HFFc6 (cell line): ENCODE measurements at regions not wholly inside any gene's neighbourhood (a gene's known extent, or its start where the extent isn't known, plus 50 kb on each side); places are given as distances from the start of the nearest gene placed in this dataset.

Experiments used
- DNase-seq: peaks from one replicate; pipeline ENCODE4 v3.0.0-alpha.2; 2018
- H3K27ac Mint-ChIP-seq: 2 replicates; pipeline ENCODE4 v1.8.0; 2020; ENCODE audit warnings: mild to moderate bottlenecking, mixed read lengths
- H3K27me3 Mint-ChIP-seq: 2 replicates; pipeline ENCODE4 v1.8.0; 2021; ENCODE audit warnings: mild to moderate bottlenecking, moderate library complexity, mixed read lengths; ENCODE audit not compliant: insufficient read depth
- H3K36me3 Mint-ChIP-seq: 2 replicates; pipeline ENCODE4 v1.8.0; 2021; ENCODE audit warnings: low read depth, mixed read lengths
- H3K4me1 Mint-ChIP-seq: 2 replicates; pipeline ENCODE4 v1.8.0; 2020; ENCODE audit warnings: low read depth, mixed read lengths
- H3K4me3 Mint-ChIP-seq: 2 replicates; pipeline ENCODE4 v1.8.0; 2020; ENCODE audit warnings: mild to moderate bottlenecking, moderate library complexity, mixed read lengths
- H3K9me3 Mint-ChIP-seq: 2 replicates; pipeline ENCODE4 v1.8.0; 2020; ENCODE audit warnings: mild to moderate bottlenecking, mixed read lengths
- CTCF ChIP-seq: fragments of 200-600 bp; sonication (generic); IDR thresholded peaks from 2 replicates; pipeline ENCODE4 v1.5.0; 2021; ENCODE audit warnings: antibody characterized with exemption, mild to moderate bottlenecking

DNA sequence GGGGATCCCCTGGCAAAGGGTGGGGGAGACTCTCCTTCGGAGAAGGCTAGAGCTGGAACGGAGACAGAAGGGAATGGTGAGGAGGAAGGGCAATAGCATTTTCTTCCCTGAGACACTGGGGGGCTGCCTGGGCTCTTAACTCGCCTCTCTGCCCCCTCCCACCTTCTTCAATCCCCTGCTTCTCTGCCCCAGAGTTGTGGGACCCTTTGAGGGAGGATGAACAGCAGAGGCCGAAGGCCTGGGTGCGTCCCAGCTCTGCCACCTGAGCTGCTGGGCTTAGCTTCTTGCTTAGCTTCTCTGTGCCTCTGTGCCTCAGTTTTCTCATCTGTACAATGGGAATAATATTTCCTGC, 72.4 kb downstream of the RTL6 start:
- peaks cover 2% of the 10 kb centered on the region; the same call in 1 of the 2 replicates for H3K9me3 Mint-ChIP-seq
- no peak overlapping the region for H3K27ac Mint-ChIP-seq
- H3K27me3 Mint-ChIP-seq: peaks cover 21% of the 10 kb centered on the region
- H3K4me1 Mint-ChIP-seq: no peaks in the 10 kb centered on the region
- H3K36me3 Mint-ChIP-seq: no peaks in the 10 kb centered on the region
- TF ChIP-seq CTCF: no peak
- DNase-seq: no peak
- H3K4me3 Mint-ChIP-seq: no peak overlapping the region

- TF ChIP-seq CTCF: no peak
- no peak for DNase-seq
- Mint-ChIP-seq H3K9me3 (peaks cover 4% of the 10 kb centered on the region; the same call in 1 of the 2 replicates), H3K4me3 (no peak overlapping the region), H3K36me3 (peaks cover under 1% of the 10 kb centered on the region; the same call in 1 of the 2 replicates), H3K4me1 (no peaks in the 10 kb centered on the region), H3K27me3 (peaks cover 21% of the 10 kb centered on the region), H3K27ac (no peak overlapping the region)
Measured at GRCh38 chr22:44424867-44425693, 73.0 kb downstream of the RTL6 start.

GRCh38 chr22:44424359-44424682, 73.7 kb downstream of the RTL6 start:
- Mint-ChIP-seq H3K27me3 (peaks cover 20% of the 10 kb centered on the region), H3K4me3 (no peak overlapping the region), H3K27ac (no peak overlapping the region), H3K36me3 (peaks cover 6% of the 10 kb centered on the region; the same call in 1 of the 2 replicates), H3K9me3 (peaks cover 11% of the 10 kb centered on the region), H3K4me1 (no peaks in the 10 kb centered on the region)
- no peak for TF ChIP-seq CTCF
- DNase-seq: no peak

GRCh38 chr22:44423556-44424358, 74.3 kb downstream of the RTL6 start:
- H3K4me1 Mint-ChIP-seq: no peaks in the 10 kb centered on the region
- no peak for DNase-seq
- TF ChIP-seq CTCF: no peak
- peaks cover 12% of the 10 kb centered on the region for H3K9me3 Mint-ChIP-seq
- no peak overlapping the region for H3K4me3 Mint-ChIP-seq
- peaks cover 6% of the 10 kb centered on the region; the same call in 1 of the 2 replicates for H3K36me3 Mint-ChIP-seq
- peaks cover 14% of the 10 kb centered on the region for H3K27me3 Mint-ChIP-seq
- H3K27ac Mint-ChIP-seq: no peak overlapping the region

DNA sequence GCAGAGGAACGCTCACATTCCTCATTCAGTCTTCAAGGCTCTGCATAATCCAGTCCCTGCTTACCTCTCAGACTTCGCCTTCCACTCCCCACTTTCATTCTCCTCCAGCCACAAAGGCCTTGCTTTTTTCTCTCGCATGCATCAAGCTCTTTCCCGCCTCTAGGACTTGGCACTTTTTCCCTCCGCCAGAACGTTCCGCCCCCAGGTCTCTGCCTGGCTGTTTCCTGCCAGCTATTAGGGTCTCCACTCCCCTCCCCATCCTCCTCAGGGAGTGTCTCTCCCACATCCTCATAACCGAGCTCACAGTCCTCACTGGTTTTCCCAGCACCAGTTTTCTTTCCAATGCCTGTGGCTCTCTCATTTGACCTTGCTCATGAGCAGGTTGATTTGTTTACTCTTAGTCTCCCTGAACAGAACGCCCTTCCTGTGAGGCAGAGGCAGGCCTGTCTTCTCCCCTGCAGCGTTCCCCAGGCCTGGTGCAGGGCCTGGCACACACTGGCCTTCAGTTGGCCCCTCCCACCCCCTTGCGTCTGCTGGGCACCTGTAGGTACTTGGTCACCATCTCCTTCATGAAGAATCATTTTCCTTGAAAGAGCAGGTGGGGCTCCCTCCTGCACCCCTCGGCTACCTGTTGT, 75.2 kb downstream of the RTL6 start:
- Mint-ChIP-seq H3K9me3 (peaks cover 12% of the 10 kb centered on the region), H3K27me3 (peaks cover 14% of the 10 kb centered on the region), H3K27ac (no peak overlapping the region), H3K4me3 (no peak overlapping the region), H3K4me1 (no peaks in the 10 kb centered on the region), H3K36me3 (peaks cover 6% of the 10 kb centered on the region; the same call in 1 of the 2 replicates)
- no peak for DNase-seq
- TF ChIP-seq CTCF: no peak
